Glutamatergic neuron (in vitro differentiated cells): ENCODE measurements at regions not wholly inside any gene's neighbourhood (a gene's known extent, or its start where the extent isn't known, plus 50 kb on each side); places are given as distances from the start of the nearest gene placed in this dataset.
"Not testable (repeated sequence)": the region's sequence is repeated elsewhere in the genome, so short reads cannot be mapped to it uniquely, and the experiment has no call there.

Source experiments
- DNase-seq: peaks from one replicate; pipeline ENCODE4 v3.0.0; 2022
- H3K27ac Mint-ChIP-seq: one replicate; pipeline ENCODE4 v1.8.0; 2020; ENCODE audit warnings: mild to moderate bottlenecking, mixed read lengths, inconsistent platforms; ENCODE audit not compliant: unreplicated experiment
- H3K27me3 Mint-ChIP-seq: one replicate; pipeline ENCODE4 v1.8.0; 2020; ENCODE audit warnings: mild to moderate bottlenecking, moderate library complexity, mixed read lengths, inconsistent platforms; ENCODE audit not compliant: unreplicated experiment
- H3K36me3 Mint-ChIP-seq: one replicate; pipeline ENCODE4 v1.8.0; 2020; ENCODE audit warnings: mild to moderate bottlenecking, mixed read lengths, inconsistent platforms; ENCODE audit not compliant: unreplicated experiment
- H3K4me1 Mint-ChIP-seq: one replicate; pipeline ENCODE4 v1.8.0; 2020; ENCODE audit warnings: mild to moderate bottlenecking, low read depth, mixed read lengths, inconsistent platforms; ENCODE audit not compliant: unreplicated experiment
- H3K4me3 Mint-ChIP-seq: one replicate; pipeline ENCODE4 v1.8.0; 2020; ENCODE audit warnings: mild to moderate bottlenecking, mixed read lengths, inconsistent platforms; ENCODE audit not compliant: unreplicated experiment
- H3K9me3 Mint-ChIP-seq: one replicate; pipeline ENCODE4 v1.8.0; 2020; ENCODE audit warnings: mild to moderate bottlenecking, moderate library complexity, mixed read lengths, inconsistent platforms; ENCODE audit not compliant: unreplicated experiment

DNA sequence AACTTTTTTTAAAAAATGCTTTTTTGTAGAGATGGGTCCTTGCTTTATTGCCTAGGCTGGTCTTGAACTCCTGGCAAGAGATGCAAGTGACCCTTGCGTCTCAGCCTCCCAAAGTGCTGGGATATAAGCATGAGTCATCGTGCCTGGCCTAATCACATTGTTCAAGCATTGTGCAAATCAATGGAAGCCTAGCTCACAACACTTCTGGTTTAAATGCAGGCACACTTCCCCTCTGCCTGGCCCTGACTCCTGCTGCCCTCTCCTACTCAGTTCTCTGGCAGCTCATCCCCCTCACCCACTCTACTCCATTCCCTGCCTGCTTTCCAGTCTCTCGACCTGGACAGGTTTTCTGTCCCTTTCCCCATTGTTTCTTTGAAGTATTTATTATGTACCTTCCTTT lies 288.1 kb upstream of the PLGLB1 start:
- DNase-seq, H3K27ac Mint-ChIP-seq, H3K9me3 Mint-ChIP-seq, H3K27me3 Mint-ChIP-seq, H3K4me3 Mint-ChIP-seq, H3K36me3 Mint-ChIP-seq, H3K4me1 Mint-ChIP-seq: not testable (repeated sequence)

DNA sequence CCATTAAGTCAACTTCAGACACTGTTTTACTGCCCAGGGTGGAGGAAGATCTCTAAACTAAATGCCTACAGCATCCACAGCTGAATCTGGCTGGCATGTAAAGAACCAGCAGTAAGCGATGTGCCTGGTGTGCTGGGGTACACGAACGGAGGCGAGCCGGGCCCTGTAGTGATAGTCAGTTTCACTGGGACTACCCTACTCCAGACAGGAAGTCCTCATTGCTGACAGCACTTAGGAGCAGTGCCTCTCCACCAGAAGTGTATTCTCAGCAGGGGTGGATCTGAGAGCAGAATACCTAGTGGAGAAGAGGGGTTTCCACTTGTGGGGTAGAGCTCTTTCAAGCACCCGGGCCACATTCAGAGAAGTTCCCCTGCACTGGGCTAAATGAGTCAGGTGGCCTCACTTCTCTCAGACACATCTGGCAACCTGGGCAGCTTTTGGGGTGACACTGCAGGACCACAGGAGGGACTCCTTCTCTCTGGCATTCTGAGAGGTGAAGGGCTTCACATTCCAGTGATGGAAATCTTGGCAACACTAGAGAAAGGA lies 290.3 kb upstream of the PLGLB1 start:
- not testable (repeated sequence) for DNase-seq, H3K27me3 Mint-ChIP-seq, H3K9me3 Mint-ChIP-seq, H3K4me3 Mint-ChIP-seq, H3K4me1 Mint-ChIP-seq, H3K36me3 Mint-ChIP-seq, H3K27ac Mint-ChIP-seq

DNA sequence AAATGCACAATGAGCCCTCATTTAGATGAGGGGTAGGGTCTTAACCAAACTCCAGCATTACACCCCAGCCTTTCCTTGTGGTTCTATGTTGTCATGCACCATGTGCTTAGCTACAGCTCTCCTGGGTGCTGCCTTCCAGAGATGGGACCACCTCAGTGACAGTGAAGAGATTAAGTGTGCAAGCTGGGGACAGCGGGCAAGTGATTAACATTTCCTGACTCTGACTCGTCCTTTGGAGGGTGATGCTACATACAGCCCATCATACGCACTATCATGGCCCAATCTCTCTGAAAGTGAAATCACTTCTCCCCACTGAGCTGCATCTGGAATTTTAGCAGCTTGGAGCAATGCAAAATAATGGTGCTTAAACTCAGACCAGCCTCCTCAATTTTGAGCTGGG lies 293.0 kb upstream of the PLGLB1 start:
- not testable (repeated sequence) for H3K9me3 Mint-ChIP-seq, H3K27me3 Mint-ChIP-seq, H3K27ac Mint-ChIP-seq, H3K4me1 Mint-ChIP-seq, H3K36me3 Mint-ChIP-seq, H3K4me3 Mint-ChIP-seq, DNase-seq

- H3K4me1 Mint-ChIP-seq, H3K4me3 Mint-ChIP-seq, H3K36me3 Mint-ChIP-seq, H3K27ac Mint-ChIP-seq, H3K9me3 Mint-ChIP-seq, H3K27me3 Mint-ChIP-seq, DNase-seq: not testable (repeated sequence)
These were observed 293.7 kb upstream of the PLGLB1 start for GRCh38 chr2:87315183-87315902.

GRCh38 chr2:87317193-87317592 lies 295.5 kb upstream of the PLGLB1 start:
- H3K27ac Mint-ChIP-seq, H3K4me1 Mint-ChIP-seq, H3K4me3 Mint-ChIP-seq, H3K9me3 Mint-ChIP-seq, H3K27me3 Mint-ChIP-seq, H3K36me3 Mint-ChIP-seq, DNase-seq: not testable (repeated sequence)

GRCh38 chr2:87318814-87319491 lies 297.3 kb upstream of the PLGLB1 start:
- H3K4me1 Mint-ChIP-seq, DNase-seq, H3K4me3 Mint-ChIP-seq, H3K27me3 Mint-ChIP-seq, H3K27ac Mint-ChIP-seq, H3K36me3 Mint-ChIP-seq, H3K9me3 Mint-ChIP-seq: not testable (repeated sequence)

DNA sequence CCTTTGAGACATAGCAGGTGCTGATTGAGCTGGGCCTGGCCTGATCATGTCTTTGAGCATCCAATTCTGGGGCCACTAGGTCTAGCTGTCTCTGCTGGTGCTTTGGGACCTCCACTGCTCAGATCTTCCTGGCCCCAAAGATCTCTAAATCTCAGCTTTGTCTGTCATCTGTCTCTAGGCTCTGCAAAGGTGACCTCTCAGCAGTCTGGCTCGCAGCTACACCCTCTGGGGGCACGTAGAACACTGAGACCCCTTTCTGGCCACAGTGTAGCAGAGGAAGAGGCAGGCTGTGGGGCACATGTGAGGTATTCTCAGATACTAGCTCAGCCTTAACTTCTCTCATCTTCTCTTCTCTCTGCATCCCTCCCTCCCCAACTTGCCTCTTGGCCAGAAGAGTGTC lies 298.1 kb upstream of the PLGLB1 start:
- not testable (repeated sequence) for H3K9me3 Mint-ChIP-seq, H3K4me1 Mint-ChIP-seq, H3K27me3 Mint-ChIP-seq, H3K4me3 Mint-ChIP-seq, DNase-seq, H3K27ac Mint-ChIP-seq, H3K36me3 Mint-ChIP-seq

GRCh38 chr2:87321201-87321600 lies 299.6 kb upstream of the PLGLB1 start:
- not testable (repeated sequence) for H3K27ac Mint-ChIP-seq, DNase-seq, H3K27me3 Mint-ChIP-seq, H3K4me1 Mint-ChIP-seq, H3K4me3 Mint-ChIP-seq, H3K9me3 Mint-ChIP-seq, H3K36me3 Mint-ChIP-seq

GRCh38 chr2:87324335-87325041 lies 302.8 kb upstream of the PLGLB1 start:
- not testable (repeated sequence) for H3K9me3 Mint-ChIP-seq, H3K4me1 Mint-ChIP-seq, H3K4me3 Mint-ChIP-seq, H3K27me3 Mint-ChIP-seq, DNase-seq, H3K27ac Mint-ChIP-seq, H3K36me3 Mint-ChIP-seq

DNA sequence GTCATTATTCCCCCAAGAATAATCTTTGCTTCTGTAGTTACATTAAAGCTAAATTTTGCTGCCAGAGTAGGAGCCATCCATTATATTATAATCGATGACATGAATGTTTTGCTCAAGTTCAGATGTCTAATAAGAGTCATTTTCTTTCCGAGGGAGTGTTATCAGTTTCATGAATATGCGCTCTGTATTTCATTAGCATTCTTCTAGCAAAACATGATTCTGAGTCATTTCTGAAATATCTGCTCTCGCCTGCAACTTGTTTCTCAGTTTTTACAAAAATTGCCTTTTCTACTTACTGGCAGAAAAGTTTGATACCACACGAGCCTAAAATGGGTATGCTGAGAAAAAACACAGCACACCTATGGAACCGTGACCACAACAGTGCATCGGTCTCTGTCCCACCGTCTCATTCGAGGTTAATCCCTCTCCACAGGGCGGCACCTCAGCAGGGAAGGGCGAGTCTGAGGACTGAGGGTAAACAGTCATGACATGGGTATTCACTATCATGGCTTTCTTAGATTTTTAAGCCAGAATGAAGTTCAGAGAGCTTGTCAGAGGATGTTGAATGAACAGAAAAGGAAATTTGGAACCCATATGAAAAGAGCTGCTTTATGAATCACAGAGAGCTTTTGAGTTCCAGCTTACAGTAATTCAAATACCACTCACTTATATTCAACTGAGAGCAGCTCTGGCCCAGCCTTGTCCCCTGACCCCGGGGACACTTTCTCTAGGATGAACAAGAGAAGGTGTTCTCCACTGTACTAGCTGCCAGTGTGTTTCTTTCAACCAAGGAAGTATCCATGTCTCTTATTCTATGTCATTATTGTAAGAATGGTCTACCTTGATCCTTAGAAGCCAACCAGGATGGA lies 303.6 kb upstream of the PLGLB1 start:
- not testable (repeated sequence) for H3K9me3 Mint-ChIP-seq

DNA sequence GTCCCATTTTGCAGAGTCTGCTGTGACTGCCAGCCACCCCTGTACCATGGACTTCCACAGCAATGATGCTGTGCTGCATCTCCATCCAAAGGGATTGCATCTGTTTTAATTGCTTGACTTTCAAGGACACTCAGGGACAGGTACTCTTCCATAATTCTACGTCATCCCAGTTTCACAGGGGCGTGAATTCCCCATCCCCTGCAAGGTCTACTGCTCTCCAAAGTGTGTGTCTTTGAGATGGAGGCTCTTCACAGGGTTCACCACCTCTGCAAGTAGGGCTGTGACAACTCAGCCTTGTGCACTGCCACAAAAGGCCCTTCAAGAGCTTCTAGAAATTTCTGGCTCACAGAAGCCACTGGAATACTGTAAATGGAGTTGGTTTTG lies 304.3 kb upstream of the PLGLB1 start:
- H3K4me3 Mint-ChIP-seq, H3K27ac Mint-ChIP-seq, H3K27me3 Mint-ChIP-seq, DNase-seq, H3K36me3 Mint-ChIP-seq, H3K9me3 Mint-ChIP-seq, H3K4me1 Mint-ChIP-seq: not testable (repeated sequence)

More for the DNA sequence above, 303.6 kb upstream of the PLGLB1 start:
- H3K27ac Mint-ChIP-seq, H3K4me3 Mint-ChIP-seq, H3K4me1 Mint-ChIP-seq, DNase-seq, H3K27me3 Mint-ChIP-seq, H3K36me3 Mint-ChIP-seq: not testable (repeated sequence)
